ENCODE measurements at regions not wholly inside any gene's neighbourhood (a gene's known extent, or its start where the extent isn't known, plus 50 kb on each side); places are given as distances from the start of the nearest gene placed in this dataset.

GRCh38 chr10:111482621-111483216 lies 405.9 kb downstream of the ADRA2A start:
- BruUV-seq (replicated peaks), result no TSS peak
- in situ Hi-C loops (cut with MboI), result no loop called here

GRCh38 chr10:111485767-111486166 lies 408.9 kb downstream of the ADRA2A start:
- WGBS (ENCODE audit: insufficient coverage, insufficient replicate concordance, low lambda C conversion rate, missing lambda C conversion rate), result 27% methylated on average over 3 of the region's 3 CpGs
- H4K20me1 ChIP-seq (ENCODE audit: control insufficient read depth, insufficient read depth), result no peaks in the 10 kb centered on the region
- H3K27me3 ChIP-seq (replicated peaks in 1 of 2; ENCODE audit: control insufficient read depth in 2 of 2, insufficient read depth in 2 of 2, low read length in 1 of 2), result no peaks in the 10 kb centered on the region
- H3K36me3 ChIP-seq (ENCODE audit: control insufficient read depth in 2 of 2, insufficient read depth in 2 of 2, low read length in 1 of 2), result no peaks in the 10 kb centered on the region
- H3K4me3 ChIP-seq, result no peak overlapping the region
- no peak overlapping the region for H3K9ac ChIP-seq (ENCODE audit: control insufficient read depth, insufficient read depth, low read length)
- H2AFZ ChIP-seq (ENCODE audit: control insufficient read depth, low read depth, low read length), result no peak overlapping the region
- H3K4me1 ChIP-seq (ENCODE audit: control insufficient read depth, insufficient read depth, low read length), result no peaks in the 10 kb centered on the region
- DNase-seq (ENCODE audit: low read depth, low spot score) (no peak), ATAC-seq (no peak), FAIRE-seq (no peak)
- no peak overlapping the region for H3K4me2 ChIP-seq (ENCODE audit: control insufficient read depth, insufficient read depth)
- ChIA-PET RAD21 (ENCODE audit: unreplicated experiment) (no interaction called here), CTCF (no interaction called here), POLR2A (no interaction called here), SMC1A (ENCODE audit: uncharacterized antibody, unreplicated experiment) (no interaction called here)
- H3K27ac ChIP-seq (ENCODE audit: control insufficient read depth, insufficient read depth), result no peak overlapping the region
- H3K9me3 ChIP-seq (replicated peaks; ENCODE audit: control insufficient read depth, insufficient read depth, low read length), result peaks cover 2% of the 10 kb centered on the region; the same call in 1 of the 3 replicates
- H3K79me2 ChIP-seq (ENCODE audit: control insufficient read depth, insufficient read depth, low read length), result no peaks in the 10 kb centered on the region
- intact Hi-C loops (cut with micrococcal nuclease; ENCODE audit: unreplicated experiment), result no loop called here
- in situ Hi-C loops (cut with MboI), result no loop called here
- BruUV-seq (replicated peaks), result no TSS peak
- TF ChIP-seq BACH1 (IDR thresholded peaks at IDR 0.05; ENCODE audit: borderline replicate concordance) (no peak), BCL11A (IDR thresholded peaks at IDR 0.05; ENCODE audit: low read depth, low read length) (no peak), RAD51 (IDR thresholded peaks at IDR 0.05) (no peak), POLR2AphosphoS2 (IDR thresholded peaks at IDR 0.05; ENCODE audit: low read depth, low read length) (no peak), KDM1A (IDR thresholded peaks at IDR 0.05; ENCODE audit: borderline replicate concordance) (no peak), SMARCA5 (IDR thresholded peaks at IDR 0.05) (no peak), EED (IDR thresholded peaks at IDR 0.05; ENCODE audit: low read depth) (no peak), SUZ12 (IDR thresholded peaks at IDR 0.05; ENCODE audit: unreplicated experiment) (no peak), IKZF1 (conservative IDR thresholded peaks at IDR 0.05) (no peak), MYB (IDR thresholded peaks at IDR 0.05; ENCODE audit: borderline replicate concordance, low read depth, low read length) (no peak)
- TF ChIP-seq, protein P1, sequence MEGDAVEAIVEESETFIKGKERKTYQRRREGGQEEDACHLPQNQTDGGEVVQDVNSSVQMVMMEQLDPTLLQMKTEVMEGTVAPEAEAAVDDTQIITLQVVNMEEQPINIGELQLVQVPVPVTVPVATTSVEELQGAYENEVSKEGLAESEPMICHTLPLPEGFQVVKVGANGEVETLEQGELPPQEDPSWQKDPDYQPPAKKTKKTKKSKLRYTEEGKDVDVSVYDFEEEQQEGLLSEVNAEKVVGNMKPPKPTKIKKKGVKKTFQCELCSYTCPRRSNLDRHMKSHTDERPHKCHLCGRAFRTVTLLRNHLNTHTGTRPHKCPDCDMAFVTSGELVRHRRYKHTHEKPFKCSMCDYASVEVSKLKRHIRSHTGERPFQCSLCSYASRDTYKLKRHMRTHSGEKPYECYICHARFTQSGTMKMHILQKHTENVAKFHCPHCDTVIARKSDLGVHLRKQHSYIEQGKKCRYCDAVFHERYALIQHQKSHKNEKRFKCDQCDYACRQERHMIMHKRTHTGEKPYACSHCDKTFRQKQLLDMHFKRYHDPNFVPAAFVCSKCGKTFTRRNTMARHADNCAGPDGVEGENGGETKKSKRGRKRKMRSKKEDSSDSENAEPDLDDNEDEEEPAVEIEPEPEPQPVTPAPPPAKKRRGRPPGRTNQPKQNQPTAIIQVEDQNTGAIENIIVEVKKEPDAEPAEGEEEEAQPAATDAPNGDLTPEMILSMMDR (IDR thresholded peaks at IDR 0.05 in 2 of 3, conservative IDR thresholded peaks at IDR 0.05 in 1 of 3; ENCODE audit: control insufficient read depth in 2 of 3, extremely low read depth in 1 of 3, insufficient read depth in 1 of 3, low read depth in 3 of 3, low read length in 3 of 3), result no peak

More at GRCh38 chr10:111482621-111483216, 405.9 kb downstream of the ADRA2A start:
- H3K79me2 ChIP-seq (ENCODE audit: control insufficient read depth, insufficient read depth, low read length), result no peaks in the 10 kb centered on the region
- ChIA-PET SMC1A (ENCODE audit: uncharacterized antibody, unreplicated experiment) (interaction anchor here (1.1 to 1.6 kb wide), 3 partner anchors 8 to 16 kb away, joined by 3 to 4 read pairs (median 3); no protein-coding TSS in a partner anchor), CTCF (interaction anchor here (1.1 kb wide), 1 partner anchor 16 kb away, joined by 4 read pairs; no protein-coding TSS in a partner anchor), RAD21 (ENCODE audit: unreplicated experiment) (no interaction called here), POLR2A (no interaction called here)
- H2AFZ ChIP-seq (ENCODE audit: control insufficient read depth, low read depth, low read length), result no peak overlapping the region
- 9% methylated on average over 5 of the region's 5 CpGs for WGBS (ENCODE audit: insufficient coverage, insufficient replicate concordance, low lambda C conversion rate, missing lambda C conversion rate)
- DNase-seq (ENCODE audit: low read depth, low spot score), result no peak
- H3K27me3 ChIP-seq (replicated peaks in 1 of 2; ENCODE audit: control insufficient read depth in 2 of 2, insufficient read depth in 2 of 2, low read length in 1 of 2), result no peaks in the 10 kb centered on the region
- no peak overlapping the region for H3K9ac ChIP-seq (ENCODE audit: control insufficient read depth, insufficient read depth, low read length)
- no peak for ATAC-seq
- H3K9me3 ChIP-seq (replicated peaks; ENCODE audit: control insufficient read depth, insufficient read depth, low read length), result no peaks in the 10 kb centered on the region
- no peaks in the 10 kb centered on the region for H3K36me3 ChIP-seq (ENCODE audit: control insufficient read depth in 2 of 2, insufficient read depth in 2 of 2, low read length in 1 of 2)
- no peak overlapping the region for H3K4me3 ChIP-seq
- no peaks in the 10 kb centered on the region for H3K4me1 ChIP-seq (ENCODE audit: control insufficient read depth, insufficient read depth, low read length)
- H3K4me2 ChIP-seq (ENCODE audit: control insufficient read depth, insufficient read depth), result no peak overlapping the region
- TF ChIP-seq, protein P2, sequence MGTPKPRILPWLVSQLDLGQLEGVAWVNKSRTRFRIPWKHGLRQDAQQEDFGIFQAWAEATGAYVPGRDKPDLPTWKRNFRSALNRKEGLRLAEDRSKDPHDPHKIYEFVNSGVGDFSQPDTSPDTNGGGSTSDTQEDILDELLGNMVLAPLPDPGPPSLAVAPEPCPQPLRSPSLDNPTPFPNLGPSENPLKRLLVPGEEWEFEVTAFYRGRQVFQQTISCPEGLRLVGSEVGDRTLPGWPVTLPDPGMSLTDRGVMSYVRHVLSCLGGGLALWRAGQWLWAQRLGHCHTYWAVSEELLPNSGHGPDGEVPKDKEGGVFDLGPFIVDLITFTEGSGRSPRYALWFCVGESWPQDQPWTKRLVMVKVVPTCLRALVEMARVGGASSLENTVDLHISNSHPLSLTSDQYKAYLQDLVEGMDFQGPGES (IDR thresholded peaks at IDR 0.05), result no peak
- TF ChIP-seq, protein P3, sequence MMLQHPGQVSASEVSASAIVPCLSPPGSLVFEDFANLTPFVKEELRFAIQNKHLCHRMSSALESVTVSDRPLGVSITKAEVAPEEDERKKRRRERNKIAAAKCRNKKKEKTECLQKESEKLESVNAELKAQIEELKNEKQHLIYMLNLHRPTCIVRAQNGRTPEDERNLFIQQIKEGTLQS (IDR thresholded peaks at IDR 0.05; ENCODE audit: borderline replicate concordance, extremely low read depth, low read depth, low read length), result no peak
- TF ChIP-seq HDAC6 (IDR thresholded peaks at IDR 0.05; ENCODE audit: unreplicated experiment), result no peak
- no peak for FAIRE-seq
- intact Hi-C loops (cut with micrococcal nuclease; ENCODE audit: unreplicated experiment), result no loop called here
- H4K20me1 ChIP-seq (ENCODE audit: control insufficient read depth, insufficient read depth), result no peaks in the 10 kb centered on the region
- no peak overlapping the region for H3K27ac ChIP-seq (ENCODE audit: control insufficient read depth, insufficient read depth)
